ENCODE measurements at regions not wholly inside any gene's neighbourhood (a gene's known extent, or its start where the extent isn't known, plus 50 kb on each side); places are given as distances from the start of the nearest gene placed in this dataset.

GRCh38 chr6:103875221-103875620, 984.5 kb downstream of the HACE1 start:
- intact Hi-C loops (cut with micrococcal nuclease), result no loop called here
- Histone ChIP-seq H3K9me3 (replicated peaks; ENCODE audit: control insufficient read depth, insufficient read depth, low read depth, low read length) (no peaks in the 10 kb centered on the region), H3K4me2 (ENCODE audit: insufficient read depth, low read length) (no peak overlapping the region), H3K36me3 (ENCODE audit: control insufficient read depth, insufficient read depth, low read length) (no peaks in the 10 kb centered on the region), H3K4me3 (no peak overlapping the region), H3K9me1 (ENCODE audit: control insufficient read depth, insufficient read depth, low read length) (no peaks in the 10 kb centered on the region), H2AFZ (ENCODE audit: low read depth, low read length) (no peak overlapping the region), H3K27ac (ENCODE audit: extremely low read depth, low read depth, low read length) (no peak overlapping the region), H3K27me3 (ENCODE audit: control insufficient read depth in 2 of 2, insufficient read depth in 2 of 2, low read length in 2 of 2) (no peaks in the 10 kb centered on the region), H4K20me1 (replicated peaks; ENCODE audit: control insufficient read depth, insufficient read depth, low read length) (no peaks in the 10 kb centered on the region), H3K4me1 (replicated peaks in 1 of 2; ENCODE audit: control insufficient read depth in 2 of 2, insufficient read depth in 2 of 2, low read length in 2 of 2) (no peaks in the 10 kb centered on the region), H3K9ac (ENCODE audit: insufficient read depth in 1 of 2, low read depth in 2 of 2, low read length in 2 of 2) (no peak overlapping the region), H3K79me2 (ENCODE audit: control insufficient read depth, insufficient read depth, low read length) (no peaks in the 10 kb centered on the region)
- no peak for TF ChIP-seq BCL6 (CRISPR knock-in tag; IDR thresholded peaks at IDR 0.05)
- TF ChIP-seq ZNF197 (CRISPR knock-in tag; IDR thresholded peaks at IDR 0.05; ENCODE audit: low read depth), result no peak
- TF ChIP-seq TSC22D4 (tag; IDR thresholded peaks at IDR 0.05), result no peak
- no peak for TF ChIP-seq RAD21 (CRISPR knock-in tag; conservative IDR thresholded peaks at IDR 0.05 in 1 of 2, IDR thresholded peaks at IDR 0.05 in 1 of 2)
- 0% methylated on average over 3 of the region's 3 CpGs for WGBS (ENCODE audit: insufficient coverage, low coverage, missing lambda C conversion rate)
- no peak for DNase-seq (ENCODE audit: extremely low read depth in 1 of 4, low spot score in 3 of 4)
- BruUV-seq (replicated peaks), result no TSS peak
- no peak for ATAC-seq
- POLR2A ChIA-PET, result no interaction called here
- no peak for FAIRE-seq
- in situ Hi-C loops (cut with MboI), result no loop called here
- CTCF ChIA-PET (ENCODE audit: low intra/inter-chr PET ratio), result no interaction called here

GRCh38 chr6:103874575-103874974, 985.1 kb downstream of the HACE1 start:
- no peaks in the 10 kb centered on the region for H4K20me1 ChIP-seq (replicated peaks; ENCODE audit: control insufficient read depth, insufficient read depth, low read length)
- H3K4me3 ChIP-seq, result no peak overlapping the region
- DNase-seq (ENCODE audit: extremely low read depth in 1 of 4, low spot score in 3 of 4) (no peak), FAIRE-seq (no peak), ATAC-seq (no peak)
- H2AFZ ChIP-seq (ENCODE audit: low read depth, low read length), result no peak overlapping the region
- no peaks in the 10 kb centered on the region for H3K9me1 ChIP-seq (ENCODE audit: control insufficient read depth, insufficient read depth, low read length)
- BruUV-seq (replicated peaks), result no TSS peak
- H3K27me3 ChIP-seq (ENCODE audit: control insufficient read depth in 2 of 2, insufficient read depth in 2 of 2, low read length in 2 of 2), result no peaks in the 10 kb centered on the region
- no peaks in the 10 kb centered on the region for H3K36me3 ChIP-seq (ENCODE audit: control insufficient read depth, insufficient read depth, low read length)
- in situ Hi-C loops (cut with MboI) (no loop called here), intact Hi-C loops (cut with micrococcal nuclease) (no loop called here)
- WGBS (ENCODE audit: insufficient coverage, low coverage, missing lambda C conversion rate), result 0% methylated on average over 3 of the region's 3 CpGs
- CTCF ChIA-PET (ENCODE audit: low intra/inter-chr PET ratio), result no interaction called here
- no peaks in the 10 kb centered on the region for H3K9me3 ChIP-seq (replicated peaks; ENCODE audit: control insufficient read depth, insufficient read depth, low read depth, low read length)
- H3K4me1 ChIP-seq (replicated peaks in 1 of 2; ENCODE audit: control insufficient read depth in 2 of 2, insufficient read depth in 2 of 2, low read length in 2 of 2), result no peaks in the 10 kb centered on the region
- H3K9ac ChIP-seq (ENCODE audit: insufficient read depth in 1 of 2, low read depth in 2 of 2, low read length in 2 of 2), result no peak overlapping the region
- no peaks in the 10 kb centered on the region for H3K79me2 ChIP-seq (ENCODE audit: control insufficient read depth, insufficient read depth, low read length)
- H3K4me2 ChIP-seq (ENCODE audit: insufficient read depth, low read length), result no peak overlapping the region
- POLR2A ChIA-PET, result no interaction called here
- H3K27ac ChIP-seq (ENCODE audit: extremely low read depth, low read depth, low read length), result no peak overlapping the region
- no peak for TF ChIP-seq ZNF217 (CRISPR knock-in tag; IDR thresholded peaks at IDR 0.05)
- TF ChIP-seq HDAC1 (IDR thresholded peaks at IDR 0.05), result no peak
- no peak for TF ChIP-seq PATZ1 (CRISPR knock-in tag; IDR thresholded peaks at IDR 0.05; ENCODE audit: borderline replicate concordance)
- no peak for TF ChIP-seq TAF9B (IDR thresholded peaks at IDR 0.05; ENCODE audit: partially characterized antibody)
- no peak for TF ChIP-seq ZNF57 (CRISPR knock-in tag; IDR thresholded peaks at IDR 0.05)
- TF ChIP-seq ESRRB (CRISPR knock-in tag; IDR thresholded peaks at IDR 0.05; ENCODE audit: borderline replicate concordance), result no peak
- no peak for TF ChIP-seq ZBTB2 (IDR thresholded peaks at IDR 0.05)
- TF ChIP-seq CBFA2T3 (IDR thresholded peaks at IDR 0.05), result no peak
